Skeletal muscle satellite cell (primary cell): ENCODE measurements at regions not wholly inside any gene's neighbourhood (a gene's known extent, or its start where the extent isn't known, plus 50 kb on each side); places are given as distances from the start of the nearest gene placed in this dataset.
"Not testable (repeated sequence)": the region's sequence is repeated elsewhere in the genome, so short reads cannot be mapped to it uniquely, and the experiment has no call there.

Experiments
- H3K27me3 ChIP-seq: 2 replicates; pipeline ENCODE4 v1.7.0; 2013; ENCODE audit warnings: low read length; ENCODE audit not compliant: control insufficient read depth, insufficient read depth
- H3K36me3 ChIP-seq: 2 replicates; pipeline ENCODE4 v1.7.0; 2013; ENCODE audit warnings: mild to moderate bottlenecking, control low read depth, low read length; ENCODE audit not compliant: insufficient read depth
- H3K4me1 ChIP-seq: 2 replicates; pipeline ENCODE4 v1.7.0; 2013; ENCODE audit warnings: low read length; ENCODE audit not compliant: control insufficient read depth, insufficient read depth
- H3K4me2 ChIP-seq: 2 replicates; pipeline ENCODE4 v1.7.0; 2013; ENCODE audit warnings: mild to moderate bottlenecking, low read length
- H3K4me3 ChIP-seq: 2 replicates; pipeline ENCODE4 v1.7.0; 2013; ENCODE audit warnings: low read length
- H3K9ac ChIP-seq: 2 replicates; pipeline ENCODE4 v1.7.0; 2013; ENCODE audit warnings: mild to moderate bottlenecking, low read depth, low read length, moderate library complexity
- H3K9me3 ChIP-seq: replicated peaks from 2 replicates; pipeline ENCODE4 v1.7.0; 2013; ENCODE audit warnings: mild to moderate bottlenecking, control low read depth, low read length

GRCh38 chr1:200299571-200299970 lies 110.3 kb downstream of the ZNF281 start:
- H3K4me2 ChIP-seq: no peak overlapping the region
- no peaks in the 10 kb centered on the region for H3K27me3 ChIP-seq
- H3K36me3 ChIP-seq: no peaks in the 10 kb centered on the region
- no peaks in the 10 kb centered on the region for H3K4me1 ChIP-seq
- no peak overlapping the region for H3K9ac ChIP-seq
- no peak overlapping the region for H3K4me3 ChIP-seq
- no peaks in the 10 kb centered on the region for H3K9me3 ChIP-seq

GRCh38 chr1:200298242-200298641 lies 111.6 kb downstream of the ZNF281 start:
- no peak overlapping the region for H3K9ac ChIP-seq
- no peaks in the 10 kb centered on the region for H3K9me3 ChIP-seq
- no peaks in the 10 kb centered on the region for H3K4me1 ChIP-seq
- no peaks in the 10 kb centered on the region for H3K36me3 ChIP-seq
- H3K27me3 ChIP-seq: no peaks in the 10 kb centered on the region
- no peak overlapping the region for H3K4me2 ChIP-seq
- H3K4me3 ChIP-seq: no peak overlapping the region

- no peaks in the 10 kb centered on the region for H3K9me3 ChIP-seq
- no peak overlapping the region for H3K4me3 ChIP-seq
- H3K36me3 ChIP-seq: no peaks in the 10 kb centered on the region
- H3K4me1 ChIP-seq: no peaks in the 10 kb centered on the region
- no peaks in the 10 kb centered on the region for H3K27me3 ChIP-seq
- H3K4me2 ChIP-seq: no peak overlapping the region
- H3K9ac ChIP-seq: no peak overlapping the region
Measured at GRCh38 chr1:200296091-200296661, 113.7 kb downstream of the ZNF281 start.

GRCh38 chr1:200294241-200294640 lies 115.6 kb downstream of the ZNF281 start:
- H3K36me3 ChIP-seq: no peaks in the 10 kb centered on the region
- H3K4me2 ChIP-seq: no peak overlapping the region
- H3K4me1 ChIP-seq: no peaks in the 10 kb centered on the region
- no peaks in the 10 kb centered on the region for H3K9me3 ChIP-seq
- H3K27me3 ChIP-seq: no peaks in the 10 kb centered on the region
- no peak overlapping the region for H3K9ac ChIP-seq
- H3K4me3 ChIP-seq: no peak overlapping the region

GRCh38 chr1:200292699-200293098 lies 117.1 kb downstream of the ZNF281 start:
- Histone ChIP-seq H3K4me3 (no peak overlapping the region), H3K4me2 (no peak overlapping the region), H3K4me1 (no peaks in the 10 kb centered on the region), H3K9ac (no peak overlapping the region), H3K27me3 (no peaks in the 10 kb centered on the region), H3K9me3 (no peaks in the 10 kb centered on the region), H3K36me3 (no peaks in the 10 kb centered on the region)

- Histone ChIP-seq H3K4me3 (no peak overlapping the region), H3K4me2 (no peak overlapping the region), H3K27me3 (no peaks in the 10 kb centered on the region), H3K4me1 (no peaks in the 10 kb centered on the region), H3K9me3 (no peaks in the 10 kb centered on the region), H3K9ac (no peak overlapping the region), H3K36me3 (no peaks in the 10 kb centered on the region)
Measured at GRCh38 chr1:200291106-200291505, 118.7 kb downstream of the ZNF281 start.

GRCh38 chr1:200290010-200290685 lies 119.7 kb downstream of the ZNF281 start:
- no peaks in the 10 kb centered on the region for H3K9me3 ChIP-seq
- H3K4me1 ChIP-seq: no peaks in the 10 kb centered on the region
- H3K4me2 ChIP-seq: no peak overlapping the region
- H3K9ac ChIP-seq: no peak overlapping the region
- no peaks in the 10 kb centered on the region for H3K27me3 ChIP-seq
- H3K4me3 ChIP-seq: no peak overlapping the region
- no peaks in the 10 kb centered on the region for H3K36me3 ChIP-seq

- Histone ChIP-seq H3K9ac (no peak overlapping the region), H3K27me3 (no peaks in the 10 kb centered on the region), H3K4me3 (no peak overlapping the region), H3K36me3 (no peaks in the 10 kb centered on the region), H3K4me1 (no peaks in the 10 kb centered on the region), H3K9me3 (no peaks in the 10 kb centered on the region), H3K4me2 (no peak overlapping the region)
Measured at GRCh38 chr1:200288226-200288625, 121.6 kb downstream of the ZNF281 start.

GRCh38 chr1:200284236-200284635 lies 125.6 kb downstream of the ZNF281 start:
- H3K9me3 ChIP-seq, H3K36me3 ChIP-seq, H3K9ac ChIP-seq, H3K27me3 ChIP-seq, H3K4me3 ChIP-seq, H3K4me2 ChIP-seq, H3K4me1 ChIP-seq: not testable (repeated sequence)

- Histone ChIP-seq H3K9me3 (no peaks in the 10 kb centered on the region), H3K4me2 (no peak overlapping the region), H3K27me3 (no peaks in the 10 kb centered on the region), H3K4me3 (no peak overlapping the region), H3K36me3 (no peaks in the 10 kb centered on the region), H3K9ac (no peak overlapping the region), H3K4me1 (no peaks in the 10 kb centered on the region)
Measured at GRCh38 chr1:200282497-200283122, 127.2 kb downstream of the ZNF281 start.

- H3K4me1 ChIP-seq: no peaks in the 10 kb centered on the region
- H3K4me3 ChIP-seq: no peak overlapping the region
- no peaks in the 10 kb centered on the region for H3K27me3 ChIP-seq
- no peaks in the 10 kb centered on the region for H3K9me3 ChIP-seq
- no peak overlapping the region for H3K9ac ChIP-seq
- no peaks in the 10 kb centered on the region for H3K36me3 ChIP-seq
- no peak overlapping the region for H3K4me2 ChIP-seq
Measured at GRCh38 chr1:200281201-200281835, 128.5 kb downstream of the ZNF281 start.
